HG02840 (cell line): ENCODE measurements at regions not wholly inside any gene's neighbourhood (a gene's known extent, or its start where the extent isn't known, plus 50 kb on each side); places are given as distances from the start of the nearest gene placed in this dataset.
"Not testable (repeated sequence)": the region's sequence is repeated elsewhere in the genome, so short reads cannot be mapped to it uniquely, and the experiment has no call there.

Experiments used
- ATAC-seq: cut with Tn5 transposase; IDR thresholded peaks from one replicate; pipeline ENCODE4 v1.9.1; 2021; ENCODE audit warnings: mild to moderate bottlenecking, moderate library complexity, moderate number of reproducible peaks; ENCODE audit not compliant: unreplicated experiment, low FRiP score

DNA sequence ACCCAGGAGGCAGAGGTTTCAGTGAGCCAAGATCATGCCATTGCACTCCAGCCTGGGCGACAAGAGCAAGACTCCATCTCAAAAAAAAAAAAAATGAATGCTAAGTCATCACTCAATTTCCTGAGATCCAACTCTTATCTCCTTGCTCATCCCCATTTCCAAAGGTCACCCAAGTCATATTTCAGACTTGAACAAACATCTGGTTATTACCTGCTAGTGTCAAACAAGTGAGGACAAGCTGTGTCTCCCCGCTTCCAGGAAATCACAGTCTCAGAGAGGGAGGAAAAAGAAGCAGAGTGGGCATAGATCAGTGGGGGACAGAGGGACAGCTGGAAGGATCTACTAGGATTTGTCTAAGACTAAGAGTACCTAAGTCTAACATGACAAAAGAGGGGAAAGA, 147.5 kb upstream of the FUNDC1 start:
- no peak for ATAC-seq

DNA sequence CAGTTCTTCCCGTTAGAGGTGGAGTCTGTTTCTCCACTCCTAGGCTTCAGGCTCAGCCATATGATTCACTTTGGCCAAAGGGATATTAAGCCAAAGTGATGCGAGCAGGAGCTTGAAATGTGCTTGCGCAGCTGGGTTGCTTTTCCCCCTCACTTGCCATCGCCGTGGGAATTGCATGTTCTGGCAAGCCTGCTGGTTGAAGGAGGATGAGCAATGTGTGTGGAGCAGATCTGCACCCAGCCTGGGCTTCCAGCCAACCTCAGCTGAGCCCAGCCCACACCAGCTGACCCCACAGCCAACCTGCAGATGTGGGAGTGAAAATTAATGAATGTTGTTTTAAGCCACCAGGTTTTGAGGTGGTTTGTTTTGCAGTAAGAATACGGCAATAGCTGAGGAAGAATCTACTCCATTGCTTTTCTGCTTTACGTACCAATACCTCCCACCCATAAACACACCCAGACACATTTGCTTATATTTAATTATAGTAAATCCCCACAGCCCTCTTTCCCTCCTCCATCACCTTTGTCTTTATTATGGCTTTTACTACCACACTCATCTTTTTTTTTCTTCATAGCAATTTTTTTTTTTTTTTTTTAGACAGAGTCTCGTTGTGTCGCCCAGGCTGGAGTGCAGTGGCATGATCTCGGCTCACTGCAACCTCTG, 132.8 kb upstream of the FUNDC1 start:
- no peak for ATAC-seq

GRCh38 chrX:44674906-44675305, 132.2 kb upstream of the FUNDC1 start:
- ATAC-seq, result no peak

DNA sequence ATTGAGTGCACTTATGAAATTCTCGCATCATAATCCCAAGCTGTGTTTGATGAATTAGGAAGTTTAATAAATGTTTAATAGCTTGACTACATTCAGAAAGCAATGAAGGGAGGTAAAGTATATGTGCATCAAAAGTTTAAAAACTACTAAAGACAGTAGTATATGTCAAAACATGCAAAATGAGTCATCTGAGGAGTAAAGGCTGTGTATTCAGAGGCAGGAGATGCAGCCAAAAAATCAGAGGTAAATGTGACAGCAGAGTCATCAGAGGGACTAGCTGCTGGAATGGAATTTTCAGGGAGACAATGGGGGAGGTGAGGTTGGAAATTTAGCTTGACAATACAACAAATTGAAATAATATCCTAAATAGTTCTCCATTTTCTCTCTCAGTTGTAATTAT, 127.0 kb upstream of the FUNDC1 start:
- no peak for ATAC-seq

DNA sequence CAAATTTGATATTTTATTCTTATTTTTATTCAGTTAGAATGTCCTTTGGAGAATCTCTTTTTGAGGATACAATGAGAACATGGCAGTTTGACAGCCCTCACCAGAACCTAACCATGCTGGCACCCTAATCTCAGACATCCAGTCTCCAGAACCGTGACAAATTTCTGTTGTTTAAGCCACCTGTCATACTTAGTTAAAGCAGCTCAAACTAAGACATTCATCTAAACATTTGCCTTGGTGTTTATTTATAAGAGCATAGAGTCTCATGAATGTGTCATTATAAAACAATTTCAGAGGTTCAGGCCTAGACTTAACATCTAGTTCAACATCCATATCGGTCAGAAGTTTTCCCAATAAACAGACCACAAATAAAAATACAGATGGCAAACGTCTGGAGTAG, 125.1 kb upstream of the FUNDC1 start:
- no peak for ATAC-seq

DNA sequence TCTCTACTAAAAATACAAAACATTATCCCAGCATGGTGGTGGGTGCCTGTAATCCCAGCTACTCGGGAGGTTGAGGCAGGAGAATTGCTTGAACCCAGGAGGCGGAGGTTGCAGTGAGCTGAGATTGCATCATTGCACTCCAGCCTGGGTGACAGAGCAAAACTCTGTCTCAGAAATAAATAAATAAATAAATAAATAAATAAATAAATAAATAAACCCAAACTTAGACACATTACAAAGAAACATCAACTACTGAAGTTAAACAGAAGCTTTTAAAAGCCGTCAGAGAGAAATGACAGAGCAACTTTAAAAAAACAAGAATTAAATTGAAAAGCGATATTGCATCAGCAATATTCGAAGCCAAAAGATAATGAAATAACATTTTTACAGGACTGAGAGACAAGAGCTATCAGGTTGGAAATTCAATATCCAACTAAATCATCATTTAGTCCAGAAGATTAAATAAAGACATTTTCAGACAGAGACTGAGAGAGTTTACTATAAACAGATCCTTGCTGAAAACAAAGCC, 115.1 kb upstream of the FUNDC1 start:
- ATAC-seq, result not testable (repeated sequence)

DNA sequence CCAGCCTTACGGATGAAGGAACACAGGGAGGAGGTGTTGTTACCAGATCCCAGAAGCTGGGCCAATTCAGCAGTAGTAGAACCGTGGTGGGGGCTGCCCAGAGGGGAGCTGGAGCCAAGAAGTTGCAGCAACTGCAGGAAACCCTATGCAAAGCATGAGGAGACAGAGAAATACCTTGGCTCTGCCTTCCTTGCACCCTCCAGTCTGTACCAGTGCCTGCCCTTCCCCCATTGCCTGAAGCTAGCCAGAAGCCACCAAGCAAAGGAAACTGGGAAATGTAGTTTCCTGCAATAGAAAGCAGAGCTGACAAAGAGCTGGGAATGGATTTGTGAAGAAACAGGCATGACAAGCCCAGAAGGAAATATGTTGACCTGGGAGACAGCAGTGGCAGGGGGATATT, 108.7 kb upstream of the FUNDC1 start:
- ATAC-seq, result no peak

DNA sequence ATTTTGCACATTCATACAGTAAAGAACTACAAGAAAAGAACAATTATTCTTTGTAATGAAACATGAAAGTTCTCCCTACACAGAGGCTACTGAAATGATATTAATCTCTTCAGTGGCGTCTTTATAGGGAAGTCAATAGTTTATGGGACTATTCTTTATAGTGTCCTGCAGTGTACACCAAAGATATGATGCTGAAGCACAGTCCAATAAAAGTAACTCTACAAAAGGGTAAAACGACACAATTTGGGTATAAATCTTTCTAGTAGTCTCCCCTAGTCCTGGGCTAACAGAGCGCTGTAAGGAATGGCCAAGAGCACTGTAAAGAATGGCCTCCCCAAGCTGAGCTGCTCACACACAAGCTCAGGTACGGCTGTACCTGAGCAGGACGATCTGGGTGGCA, 101.1 kb upstream of the FUNDC1 start:
- no peak for ATAC-seq

- no peak for ATAC-seq
Measured at GRCh38 chrX:44637282-44637681, 94.6 kb upstream of the FUNDC1 start.

DNA sequence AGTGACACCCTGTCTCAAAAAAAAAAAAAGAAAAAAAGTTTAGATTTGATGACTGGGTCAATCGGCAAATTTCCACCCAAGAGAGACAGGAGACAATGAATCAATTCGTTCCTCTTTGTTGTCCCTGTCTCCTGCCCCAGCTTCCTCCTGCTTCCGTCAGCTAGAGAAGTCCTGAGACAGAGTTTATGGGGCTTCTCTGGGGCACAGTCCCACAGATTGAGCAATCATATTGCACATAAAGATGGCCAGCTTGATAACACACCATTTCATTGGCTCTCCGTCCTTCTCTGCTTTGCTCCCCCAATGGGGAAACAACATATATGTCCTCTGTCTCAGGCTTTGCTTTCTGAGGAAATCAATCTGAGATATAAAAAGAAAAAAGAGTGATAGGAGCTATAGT, 78.4 kb upstream of the FUNDC1 start:
- ATAC-seq, result no peak

- no peak for ATAC-seq
Measured at GRCh38 chrX:44619039-44619438, 76.4 kb upstream of the FUNDC1 start.

DNA sequence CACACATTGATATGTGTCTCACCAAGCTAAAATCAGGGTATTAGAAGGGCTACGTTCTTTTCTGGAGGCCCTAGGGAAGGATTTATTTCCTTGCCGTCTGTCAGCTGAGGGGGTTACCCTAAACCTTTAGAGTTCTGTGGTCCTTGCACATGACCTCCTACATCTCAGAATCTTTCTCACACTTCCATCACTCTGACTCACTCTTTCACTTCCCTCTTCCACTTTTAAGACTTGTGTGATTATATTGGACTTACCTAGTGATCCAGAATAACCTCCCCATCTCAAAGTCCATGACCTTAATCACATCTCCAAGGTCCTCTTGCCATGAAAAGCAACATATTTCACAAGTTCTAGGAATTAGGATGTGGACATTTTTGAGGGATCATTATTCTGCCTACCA, 53.6 kb upstream of the FUNDC1 start:
- peak; percentile 68 for ATAC-seq
